HEK293 (cell line): ENCODE measurements at regions not wholly inside any gene's neighbourhood (a gene's known extent, or its start where the extent isn't known, plus 50 kb on each side); places are given as distances from the start of the nearest gene placed in this dataset.

Experiments
- CTCF ChIA-PET: fragments of 350-600 bp; formaldehyde crosslinking; extraction: SDS; loops from one replicate; lab custom pipeline; 2021; ENCODE audit warnings: antibody characterized with exemption; lab: Yijun Ruan, JAX
- POLR2A ChIA-PET: fragments of 300-600 bp; formaldehyde crosslinking; extraction: SDS; loops from one replicate; lab custom pipeline; 2020; ENCODE audit warnings: antibody characterized with exemption, inconsistent platforms; lab: Yijun Ruan, JAX
- H3K27ac ChIP-seq: fragments of 200-500 bp; sonication (Bioruptor generic); 2 replicates; pipeline ENCODE4 v1.5.1; 2014; ENCODE audit warnings: low read depth, low read length, control low read depth, inconsistent platforms; ENCODE audit errors: extremely low read depth
- H3K36me3 ChIP-seq, 2 experiments: fragments of 200-500 bp in 1 of 2; sonication (Bioruptor generic) in 1 of 2; 1 replicate in 1 of 2; 2 replicates in 1 of 2; pipeline ENCODE4 v1.5.1; 2014 to 2017; ENCODE audit warnings: inconsistent platforms in 2 of 2, low read length in 2 of 2; ENCODE audit not compliant: control insufficient read depth in 2 of 2, insufficient read depth in 1 of 2
- H3K4me1 ChIP-seq: fragments of 200-500 bp; sonication (Bioruptor generic); 2 replicates; pipeline ENCODE4 v1.5.1; 2014; ENCODE audit warnings: mild to moderate bottlenecking, low read length, inconsistent platforms; ENCODE audit not compliant: control insufficient read depth, insufficient read depth
- H3K4me3 ChIP-seq: 2 replicates; pipeline ENCODE4 v1.5.1; 2011; ENCODE audit warnings: low read depth, mild to moderate bottlenecking, control low read depth, low read length, moderate library complexity
- H3K9me3 ChIP-seq: fragments of 200-500 bp; sonication (Bioruptor generic); 2 replicates; pipeline ENCODE4 v1.5.1; 2014; ENCODE audit warnings: low read depth, low read length, inconsistent platforms; ENCODE audit not compliant: control insufficient read depth, insufficient read depth
- GLIS1 ChIP-seq: fragments of 450-650 bp; formaldehyde crosslinking; IDR thresholded peaks from 2 replicates; pipeline ENCODE4 v1.5.1; 2016; ENCODE audit warnings: missing biosample characterization, missing genetic modification characterization
- MEIS1 ChIP-seq: sonication (generic); formaldehyde crosslinking; IDR thresholded peaks from 2 replicates; pipeline ENCODE4 v1.8.1; 2022; ENCODE audit warnings: missing genetic modification reagents, mild to moderate bottlenecking, borderline replicate concordance
- ZBTB6 ChIP-seq: fragments of 450-650 bp; formaldehyde crosslinking; IDR thresholded peaks from 2 replicates; pipeline ENCODE4 v1.5.1; 2017; ENCODE audit warnings: missing biosample characterization, missing genetic modification characterization
- ZNF155 ChIP-seq: fragments of 450-650 bp; formaldehyde crosslinking; IDR thresholded peaks from 2 replicates; pipeline ENCODE4 v1.5.1; 2016; ENCODE audit warnings: missing biosample characterization, missing genetic modification characterization
- ZNF175 ChIP-seq: fragments of 450-650 bp; formaldehyde crosslinking; IDR thresholded peaks from 2 replicates; pipeline ENCODE4 v1.5.1; 2016; ENCODE audit warnings: missing biosample characterization, missing genetic modification characterization
- ZNF274 ChIP-seq, 2 experiments: fragments of 200-500 bp in 1 of 2; fragments of 450-650 bp in 1 of 2; sonication (Bioruptor generic) in 1 of 2; formaldehyde crosslinking in 1 of 2; IDR thresholded peaks; 2 replicates each; pipeline versions ENCODE4 v1.5.1 to v1.6.1; 2014 to 2016; ENCODE audit warnings: borderline replicate concordance in 1 of 2, inconsistent platforms in 1 of 2, low read length in 1 of 2, missing biosample characterization in 1 of 2, missing genetic modification characterization in 1 of 2
- ZNF292 ChIP-seq: fragments of 450-650 bp; formaldehyde crosslinking; IDR thresholded peaks from 2 replicates; pipeline ENCODE4 v1.5.1; 2016; ENCODE audit warnings: low read depth, missing biosample characterization, missing genetic modification characterization, borderline replicate concordance
- ZNF561 ChIP-seq: fragments of 450-650 bp; IDR thresholded peaks from 2 replicates; pipeline ENCODE4 v1.5.1; 2018; ENCODE audit warnings: missing biosample characterization, missing genetic modification characterization, borderline replicate concordance
- ZNF621 ChIP-seq: fragments of 450-650 bp; formaldehyde crosslinking; IDR thresholded peaks from 2 replicates; pipeline ENCODE4 v1.5.1; 2017; ENCODE audit warnings: missing biosample characterization, missing genetic modification characterization
- ZNF76 ChIP-seq: fragments of 450-650 bp; formaldehyde crosslinking; IDR thresholded peaks from 2 replicates; pipeline ENCODE4; 2016; ENCODE audit warnings: low read depth, missing biosample characterization, missing genetic modification characterization, borderline replicate concordance
- ZNF830 ChIP-seq: fragments of 450-650 bp; IDR thresholded peaks from 2 replicates; pipeline ENCODE4 v1.5.0; 2018; ENCODE audit warnings: missing biosample characterization, missing genetic modification characterization, low read depth, mild to moderate bottlenecking, moderate library complexity
- TF ChIP-seq, protein P1 (sequence below): fragments of 450-650 bp; formaldehyde crosslinking; IDR thresholded peaks from 2 replicates; pipeline ENCODE4 v1.5.1; 2016; ENCODE audit warnings: missing biosample characterization, missing genetic modification characterization, borderline replicate concordance
- TF ChIP-seq, protein P2 (sequence below): fragments of 450-650 bp; formaldehyde crosslinking; IDR thresholded peaks from 2 replicates; pipeline ENCODE4 v1.5.1; 2016; ENCODE audit warnings: missing biosample characterization, missing genetic modification characterization, borderline replicate concordance

GRCh38 chr3:839981-840380 is 252.8 kb upstream of the CNTN6 start (continued):
- TF ChIP-seq ZNF274 (IDR thresholded peaks at IDR 0.05; ENCODE audit: low read length) (no peak), ZNF274 (tag by site-specific recombination; IDR thresholded peaks at IDR 0.05; ENCODE audit: borderline replicate concordance) (no peak), ZNF830 (no peak), ZNF621 (tag by site-specific recombination) (no peak)

GRCh38 chr3:851098-851790 is 241.6 kb upstream of the CNTN6 start:
- no peak overlapping the region for H3K27ac ChIP-seq
- CTCF ChIA-PET: interaction anchor here (0.6 to 1.0 kb wide), 3 partner anchors 13 to 236 kb away, joined by 3 read pairs; no protein-coding TSS in a partner anchor
- TF ChIP-seq ZNF561: no peak
- no peaks in the 10 kb centered on the region for H3K4me1 ChIP-seq
- H3K36me3 ChIP-seq: no peaks in the 10 kb centered on the region
- no peak overlapping the region for H3K4me3 ChIP-seq
- POLR2A ChIA-PET: no interaction called here
- no peaks in the 10 kb centered on the region for H3K9me3 ChIP-seq

- POLR2A ChIA-PET: no interaction called here
- TF ChIP-seq ZNF292: no peak
- no peak for TF ChIP-seq ZBTB6 (tag by site-specific recombination)
- TF ChIP-seq, protein P1, sequence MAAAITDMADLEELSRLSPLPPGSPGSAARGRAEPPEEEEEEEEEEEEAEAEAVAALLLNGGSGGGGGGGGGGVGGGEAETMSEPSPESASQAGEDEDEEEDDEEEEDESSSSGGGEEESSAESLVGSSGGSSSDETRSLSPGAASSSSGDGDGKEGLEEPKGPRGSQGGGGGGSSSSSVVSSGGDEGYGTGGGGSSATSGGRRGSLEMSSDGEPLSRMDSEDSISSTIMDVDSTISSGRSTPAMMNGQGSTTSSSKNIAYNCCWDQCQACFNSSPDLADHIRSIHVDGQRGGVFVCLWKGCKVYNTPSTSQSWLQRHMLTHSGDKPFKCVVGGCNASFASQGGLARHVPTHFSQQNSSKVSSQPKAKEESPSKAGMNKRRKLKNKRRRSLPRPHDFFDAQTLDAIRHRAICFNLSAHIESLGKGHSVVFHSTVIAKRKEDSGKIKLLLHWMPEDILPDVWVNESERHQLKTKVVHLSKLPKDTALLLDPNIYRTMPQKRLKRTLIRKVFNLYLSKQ (tag by site-specific recombination): no peak
- TF ChIP-seq, protein P2, sequence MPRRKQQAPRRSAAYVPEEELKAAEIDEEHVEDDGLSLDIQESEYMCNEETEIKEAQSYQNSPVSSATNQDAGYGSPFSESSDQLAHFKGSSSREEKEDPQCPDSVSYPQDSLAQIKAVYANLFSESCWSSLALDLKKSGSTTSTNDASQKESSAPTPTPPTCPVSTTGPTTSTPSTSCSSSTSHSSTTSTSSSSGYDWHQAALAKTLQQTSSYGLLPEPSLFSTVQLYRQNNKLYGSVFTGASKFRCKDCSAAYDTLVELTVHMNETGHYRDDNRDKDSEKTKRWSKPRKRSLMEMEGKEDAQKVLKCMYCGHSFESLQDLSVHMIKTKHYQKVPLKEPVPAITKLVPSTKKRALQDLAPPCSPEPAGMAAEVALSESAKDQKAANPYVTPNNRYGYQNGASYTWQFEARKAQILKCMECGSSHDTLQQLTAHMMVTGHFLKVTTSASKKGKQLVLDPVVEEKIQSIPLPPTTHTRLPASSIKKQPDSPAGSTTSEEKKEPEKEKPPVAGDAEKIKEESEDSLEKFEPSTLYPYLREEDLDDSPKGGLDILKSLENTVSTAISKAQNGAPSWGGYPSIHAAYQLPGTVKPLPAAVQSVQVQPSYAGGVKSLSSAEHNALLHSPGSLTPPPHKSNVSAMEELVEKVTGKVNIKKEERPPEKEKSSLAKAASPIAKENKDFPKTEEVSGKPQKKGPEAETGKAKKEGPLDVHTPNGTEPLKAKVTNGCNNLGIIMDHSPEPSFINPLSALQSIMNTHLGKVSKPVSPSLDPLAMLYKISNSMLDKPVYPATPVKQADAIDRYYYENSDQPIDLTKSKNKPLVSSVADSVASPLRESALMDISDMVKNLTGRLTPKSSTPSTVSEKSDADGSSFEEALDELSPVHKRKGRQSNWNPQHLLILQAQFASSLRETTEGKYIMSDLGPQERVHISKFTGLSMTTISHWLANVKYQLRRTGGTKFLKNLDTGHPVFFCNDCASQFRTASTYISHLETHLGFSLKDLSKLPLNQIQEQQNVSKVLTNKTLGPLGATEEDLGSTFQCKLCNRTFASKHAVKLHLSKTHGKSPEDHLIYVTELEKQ: no peak
- no peak for TF ChIP-seq ZNF155 (tag by site-specific recombination)
- no peak for TF ChIP-seq ZNF830
- no peak for TF ChIP-seq MEIS1 (CRISPR knock-in tag)
- no peak for TF ChIP-seq GLIS1 (tag by site-specific recombination)
- TF ChIP-seq ZNF76 (tag by site-specific recombination): no peak
- no peak for TF ChIP-seq ZNF175 (tag by site-specific recombination)
- Histone ChIP-seq H3K27ac (no peak overlapping the region), H3K9me3 (no peaks in the 10 kb centered on the region), H3K4me1 (no peaks in the 10 kb centered on the region), H3K4me3 (no peak overlapping the region), H3K36me3 (no peaks in the 10 kb centered on the region)
- CTCF ChIA-PET: interaction anchor here (0.9 kb wide), 1 partner anchor 12 kb away, joined by 3 read pairs; no protein-coding TSS in a partner anchor
These were observed 240.8 kb upstream of the CNTN6 start for GRCh38 chr3:852033-852432.
